ENCODE measurements at regions not wholly inside any gene's neighbourhood (a gene's known extent, or its start where the extent isn't known, plus 50 kb on each side); places are given as distances from the start of the nearest gene placed in this dataset.

- no peak for DNase-seq
These were observed 115.7 kb upstream of the IRX3 start for GRCh38 chr16:54402270-54402669.

- no peak for DNase-seq
These were observed 113.7 kb upstream of the IRX3 start for GRCh38 chr16:54400261-54400660.

- no peak for DNase-seq
These were observed 112.4 kb upstream of the IRX3 start for GRCh38 chr16:54398986-54399385.

GRCh38 chr16:54397838-54398237 is 111.3 kb upstream of the IRX3 start:
- no peak for DNase-seq

GRCh38 chr16:54397190-54397835 is 110.7 kb upstream of the IRX3 start:
- no peak for DNase-seq

GRCh38 chr16:54389836-54390494 is 103.4 kb upstream of the IRX3 start:
- DNase-seq: no peak

GRCh38 chr16:54385141-54385540 is 98.6 kb upstream of the IRX3 start:
- no peak for DNase-seq

GRCh38 chr16:54381601-54382313 is 95.2 kb upstream of the IRX3 start:
- no peak for DNase-seq

GRCh38 chr16:54375071-54375470 is 88.5 kb upstream of the IRX3 start:
- no peak for DNase-seq

GRCh38 chr16:54373534-54374520 is 87.2 kb upstream of the IRX3 start:
- DNase-seq: no peak

GRCh38 chr16:54370278-54371040 is 83.9 kb upstream of the IRX3 start:
- no peak for DNase-seq

- DNase-seq: no peak
These were observed 83.3 kb upstream of the IRX3 start for GRCh38 chr16:54369861-54370260.

- DNase-seq: no peak
These were observed 80.4 kb upstream of the IRX3 start for GRCh38 chr16:54366943-54367342.

GRCh38 chr16:54365990-54366634 is 79.5 kb upstream of the IRX3 start:
- DNase-seq: no peak

GRCh38 chr16:54363766-54364165 is 77.2 kb upstream of the IRX3 start:
- no peak for DNase-seq

- DNase-seq: no peak
These were observed 76.1 kb upstream of the IRX3 start for GRCh38 chr16:54362591-54363206.

GRCh38 chr16:54361246-54361645 is 74.7 kb upstream of the IRX3 start:
- no peak for DNase-seq

- no peak for DNase-seq
These were observed 74.1 kb upstream of the IRX3 start for GRCh38 chr16:54360681-54361080.

GRCh38 chr16:54359555-54359954 is 73.0 kb upstream of the IRX3 start:
- no peak for DNase-seq

- DNase-seq: no peak
These were observed 72.5 kb upstream of the IRX3 start for GRCh38 chr16:54359081-54359480.

GRCh38 chr16:54356391-54356790 is 69.8 kb upstream of the IRX3 start:
- DNase-seq: no peak

Data from NCI-H1694 (cell line).